Prostate gland (tissue), 2 donors: ENCODE measurements at regions not wholly inside any gene's neighbourhood (a gene's known extent, or its start where the extent isn't known, plus 50 kb on each side); places are given as distances from the start of the nearest gene placed in this dataset.

Experiments
- DNase-seq: peaks from one replicate; pipeline ENCODE4 v3.0.0-alpha.2; 2019; ENCODE audit warnings: low spot score
- H3K27ac ChIP-seq, 2 donors: fragments of 200-600 bp; sonication (generic); 2 replicates each; pipeline ENCODE4 v1.5.1; 2017 to 2019
- H3K27me3 ChIP-seq: fragments of 200-600 bp; sonication (generic); replicated peaks from 2 replicates; pipeline ENCODE4 v1.5.1; 2019; ENCODE audit not compliant: insufficient read depth
- H3K36me3 ChIP-seq, 2 donors: fragments of 200-600 bp; sonication (generic); 1 replicate in 1 of 2; 2 replicates in 1 of 2; pipeline versions ENCODE4 v1.5.1 to v1.8.1; 2017 to 2019
- H3K4me1 ChIP-seq: fragments of 200-600 bp; sonication (generic); replicated peaks from 2 replicates; pipeline ENCODE4 v1.5.1; 2019
- H3K4me3 ChIP-seq, 2 donors: fragments of 200-600 bp; sonication (generic); 2 replicates each; pipeline ENCODE4 v1.5.1; 2017 to 2019
- H3K9me3 ChIP-seq: fragments of 200-600 bp; sonication (generic); 2 replicates; pipeline ENCODE4 v1.5.1; 2017
- POLR2A ChIP-seq: fragments of 450-650 bp; IDR thresholded peaks from one replicate; pipeline ENCODE4 v1.6.1; 2016; ENCODE audit warnings: antibody characterized with exemption, mild to moderate bottlenecking
- POLR2AphosphoS5 ChIP-seq: sonication (generic); formaldehyde crosslinking; IDR thresholded peaks from one replicate; pipeline ENCODE4 v1.6.1; 2017; ENCODE audit warnings: antibody characterized with exemption
- WGBS: methylation state at CpG from one replicate; pipeline ENCODE4 v1.1.5; 2018; 5-methylcytosine and 5-hydroxymethylcytosine counted together
- intact Hi-C: fragments of 100-400 bp; cut with DNase I; formaldehyde crosslinking; loops from one replicate; pipeline ENCODE4 v1.14.2; 2022
- TF ChIP-seq, protein P1 (sequence below), 4 experiments: fragments of 200-600 bp in 2 of 4; fragments of 450-650 bp in 2 of 4; sonication (generic) in 2 of 4; IDR thresholded peaks; 1 replicate in 3 of 4; 2 replicates in 1 of 4; pipeline ENCODE4 v1.5.1; 2016 to 2019; ENCODE audit warnings: antibody characterized with exemption in 4 of 4, mild to moderate bottlenecking in 2 of 4, moderate library complexity in 2 of 4

DNA sequence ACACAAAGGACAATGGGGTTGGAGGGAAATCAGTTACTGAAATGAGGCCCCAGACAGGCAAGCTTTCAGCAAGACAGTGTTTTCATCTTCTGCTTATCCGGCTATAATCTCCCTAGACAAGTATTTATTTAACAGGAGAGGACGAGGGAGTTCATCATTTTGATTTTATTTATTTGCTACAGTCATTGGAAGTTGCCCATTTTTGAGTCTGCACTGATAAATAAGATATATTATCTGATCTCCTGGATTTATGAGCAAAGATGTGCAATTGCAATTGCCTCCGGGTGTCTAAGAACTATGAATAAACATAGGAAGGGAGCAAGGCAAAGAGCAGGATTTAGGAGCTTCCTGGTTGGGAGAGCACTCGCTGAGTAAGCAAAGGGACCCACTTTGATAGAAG, 263.2 kb upstream of the EDA2R start:
- H3K36me3 ChIP-seq = no peaks in the 10 kb centered on the region
- no peaks in the 10 kb centered on the region for H3K9me3 ChIP-seq
- H3K27ac ChIP-seq = no peak overlapping the region
- H3K27me3 ChIP-seq = no peaks in the 10 kb centered on the region
- no peak for DNase-seq
- WGBS = 11% methylated on average over 4 of the region's 4 CpGs
- intact Hi-C loops = no loop called here
- TF ChIP-seq, protein P1, sequence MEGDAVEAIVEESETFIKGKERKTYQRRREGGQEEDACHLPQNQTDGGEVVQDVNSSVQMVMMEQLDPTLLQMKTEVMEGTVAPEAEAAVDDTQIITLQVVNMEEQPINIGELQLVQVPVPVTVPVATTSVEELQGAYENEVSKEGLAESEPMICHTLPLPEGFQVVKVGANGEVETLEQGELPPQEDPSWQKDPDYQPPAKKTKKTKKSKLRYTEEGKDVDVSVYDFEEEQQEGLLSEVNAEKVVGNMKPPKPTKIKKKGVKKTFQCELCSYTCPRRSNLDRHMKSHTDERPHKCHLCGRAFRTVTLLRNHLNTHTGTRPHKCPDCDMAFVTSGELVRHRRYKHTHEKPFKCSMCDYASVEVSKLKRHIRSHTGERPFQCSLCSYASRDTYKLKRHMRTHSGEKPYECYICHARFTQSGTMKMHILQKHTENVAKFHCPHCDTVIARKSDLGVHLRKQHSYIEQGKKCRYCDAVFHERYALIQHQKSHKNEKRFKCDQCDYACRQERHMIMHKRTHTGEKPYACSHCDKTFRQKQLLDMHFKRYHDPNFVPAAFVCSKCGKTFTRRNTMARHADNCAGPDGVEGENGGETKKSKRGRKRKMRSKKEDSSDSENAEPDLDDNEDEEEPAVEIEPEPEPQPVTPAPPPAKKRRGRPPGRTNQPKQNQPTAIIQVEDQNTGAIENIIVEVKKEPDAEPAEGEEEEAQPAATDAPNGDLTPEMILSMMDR (IDR thresholded peaks at IDR 0.05) = no peak
- no peak for TF ChIP-seq POLR2AphosphoS5
- TF ChIP-seq POLR2A = no peak
- no peak overlapping the region for H3K4me3 ChIP-seq
- no peaks in the 10 kb centered on the region for H3K4me1 ChIP-seq

DNA sequence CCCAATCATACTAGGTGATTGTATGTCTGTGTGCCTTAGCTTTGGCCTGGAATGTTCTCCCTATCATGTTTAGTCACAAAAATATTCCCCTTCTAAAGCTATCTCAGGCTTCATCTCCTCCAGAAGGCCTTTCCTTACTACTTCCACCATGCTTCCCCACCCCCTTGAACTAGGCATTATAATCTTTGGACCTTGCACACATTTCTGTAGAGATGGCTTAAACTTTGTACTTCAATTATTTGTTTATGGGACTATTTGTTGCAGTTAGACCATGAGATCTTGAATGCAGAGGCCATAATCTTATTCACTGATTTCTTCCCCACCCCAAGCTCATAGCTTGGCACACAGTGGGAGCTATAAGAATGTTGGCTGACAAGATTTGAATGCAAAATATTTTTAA, 262.0 kb upstream of the EDA2R start:
- H3K27ac ChIP-seq = no peak overlapping the region
- DNase-seq = no peak
- no peak overlapping the region for H3K4me3 ChIP-seq
- intact Hi-C loops = no loop called here
- H3K4me1 ChIP-seq = no peaks in the 10 kb centered on the region
- no peaks in the 10 kb centered on the region for H3K27me3 ChIP-seq
- H3K36me3 ChIP-seq = no peaks in the 10 kb centered on the region
- no peaks in the 10 kb centered on the region for H3K9me3 ChIP-seq
- TF ChIP-seq, protein P1 (IDR thresholded peaks at IDR 0.05) = no peak
- TF ChIP-seq POLR2A = no peak

DNA sequence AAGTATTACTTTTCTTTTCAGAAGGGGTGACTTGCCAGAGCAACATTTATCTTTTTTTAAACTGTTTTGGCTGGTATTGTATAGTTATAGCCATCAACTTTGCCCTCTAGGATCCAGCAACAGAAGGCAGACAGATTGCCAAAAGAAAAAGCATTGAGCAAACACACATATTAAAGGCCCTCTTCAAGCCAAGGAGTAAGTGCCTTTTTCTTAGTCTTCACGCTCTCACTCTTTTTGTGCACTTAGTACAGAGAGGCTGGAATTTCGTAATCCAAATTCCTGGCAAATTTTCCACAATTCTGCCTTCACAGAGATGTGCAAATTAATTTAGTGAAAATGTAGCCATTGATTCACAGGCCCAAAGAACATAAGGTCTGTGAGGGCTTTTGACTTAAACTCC, 253.1 kb upstream of the EDA2R start:
- H3K36me3 ChIP-seq = no peaks in the 10 kb centered on the region
- no peaks in the 10 kb centered on the region for H3K27me3 ChIP-seq
- 79% methylated on average over 2 of the region's 2 CpGs for WGBS
- H3K27ac ChIP-seq = no peak overlapping the region
- H3K9me3 ChIP-seq = no peaks in the 10 kb centered on the region
- TF ChIP-seq POLR2AphosphoS5 (no peak), POLR2A (no peak)
- TF ChIP-seq, protein P1 (IDR thresholded peaks at IDR 0.05) = no peak
- H3K4me3 ChIP-seq = no peak overlapping the region
- intact Hi-C loops = no loop called here
- DNase-seq = no peak
- no peaks in the 10 kb centered on the region for H3K4me1 ChIP-seq

DNA sequence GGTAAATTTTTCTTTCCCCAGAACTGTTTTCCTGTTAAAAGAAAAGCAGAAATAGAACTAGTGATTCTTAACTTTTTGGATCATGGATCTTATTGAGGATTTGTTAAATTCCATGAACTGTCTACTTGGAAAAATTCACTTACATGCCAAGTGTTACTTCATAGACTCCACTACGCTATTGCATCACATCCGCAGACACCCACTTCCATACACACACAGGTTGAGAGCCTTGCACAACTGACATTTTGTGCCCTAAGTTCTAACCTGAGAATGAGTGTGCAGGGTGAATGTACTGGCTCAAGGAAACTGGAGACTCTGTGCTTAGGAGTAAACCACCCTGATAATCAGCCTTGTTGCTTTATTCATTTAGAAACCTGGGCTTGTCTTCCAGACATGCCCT, 250.5 kb upstream of the EDA2R start:
- intact Hi-C loops = no loop called here
- TF ChIP-seq, protein P1 (IDR thresholded peaks at IDR 0.05) = no peak
- TF ChIP-seq POLR2AphosphoS5 (no peak), POLR2A (no peak)
- 100% methylated on average over 2 of the region's 2 CpGs for WGBS
- Histone ChIP-seq H3K4me3 (no peak overlapping the region), H3K27ac (no peak overlapping the region), H3K4me1 (no peaks in the 10 kb centered on the region), H3K36me3 (no peaks in the 10 kb centered on the region), H3K27me3 (no peaks in the 10 kb centered on the region), H3K9me3 (no peaks in the 10 kb centered on the region)
- no peak for DNase-seq

DNA sequence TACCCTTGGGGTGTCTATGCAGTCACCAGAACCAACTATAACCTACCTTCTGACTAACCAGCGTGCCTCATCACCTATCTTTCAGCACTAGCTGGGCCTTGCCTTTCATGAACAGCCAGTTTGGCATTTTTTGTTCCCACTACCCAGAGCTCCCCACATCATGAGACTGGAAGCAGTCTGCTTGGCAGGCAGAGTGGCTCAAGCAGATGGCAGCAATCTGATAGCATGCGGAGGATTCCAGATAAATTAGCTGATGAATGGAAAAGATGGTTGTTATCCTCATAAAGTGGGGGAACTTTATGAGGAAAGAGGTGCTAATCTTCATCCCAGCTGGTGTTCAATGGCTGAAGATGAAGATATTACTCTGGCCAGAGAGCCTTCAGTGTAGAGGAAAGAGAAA, 243.2 kb upstream of the EDA2R start:
- intact Hi-C loops = no loop called here
- WGBS = 100% methylated on average over 1 of the region's 2 CpGs
- no peak for TF ChIP-seq POLR2A
- no peaks in the 10 kb centered on the region for H3K4me1 ChIP-seq
- no peaks in the 10 kb centered on the region for H3K36me3 ChIP-seq
- H3K27ac ChIP-seq = no peak overlapping the region
- H3K27me3 ChIP-seq = no peaks in the 10 kb centered on the region
- H3K9me3 ChIP-seq = no peaks in the 10 kb centered on the region
- no peak overlapping the region for H3K4me3 ChIP-seq
- no peak for DNase-seq
